ENCODE measurements at regions not wholly inside any gene's neighbourhood (a gene's known extent, or its start where the extent isn't known, plus 50 kb on each side); places are given as distances from the start of the nearest gene placed in this dataset.

GRCh38 chr3:145118303-145118702 is 1042.7 kb downstream of the PLOD2 start:
- TF ChIP-seq CTCF (IDR thresholded peaks at IDR 0.05), result no peak
- Mint-ChIP-seq H3K4me1 (ENCODE audit: low read depth) (no peaks in the 10 kb centered on the region), H3K27me3 (ENCODE audit: insufficient read depth) (no peaks in the 10 kb centered on the region), H3K36me3 (ENCODE audit: low read depth) (no peaks in the 10 kb centered on the region; the same call in 1 of the 2 replicates), H3K9me3 (peaks cover 55% of the 10 kb centered on the region), H3K4me3 (no peak overlapping the region), H3K27ac (no peak overlapping the region)
- DNase-seq, result no peak

- Mint-ChIP-seq H3K4me3 (no peak overlapping the region), H3K9me3 (peaks cover 9% of the 10 kb centered on the region), H3K27ac (no peak overlapping the region), H3K4me1 (ENCODE audit: low read depth) (no peaks in the 10 kb centered on the region), H3K27me3 (ENCODE audit: insufficient read depth) (no peaks in the 10 kb centered on the region), H3K36me3 (ENCODE audit: low read depth) (no peaks in the 10 kb centered on the region)
- no peak for TF ChIP-seq CTCF (IDR thresholded peaks at IDR 0.05)
- no peak for DNase-seq
Measured at GRCh38 chr3:145124900-145125678, 1035.9 kb downstream of the PLOD2 start.

- Mint-ChIP-seq H3K4me3 (no peak overlapping the region), H3K27me3 (ENCODE audit: insufficient read depth) (no peaks in the 10 kb centered on the region)
- no peak for TF ChIP-seq CTCF (IDR thresholded peaks at IDR 0.05)
Measured at GRCh38 chr3:145133281-145133680, 1027.7 kb downstream of the PLOD2 start.

GRCh38 chr3:145134738-145135137 is 1026.2 kb downstream of the PLOD2 start:
- Mint-ChIP-seq H3K9me3 (no peaks in the 10 kb centered on the region), H3K36me3 (ENCODE audit: low read depth) (no peaks in the 10 kb centered on the region), H3K27me3 (ENCODE audit: insufficient read depth) (no peaks in the 10 kb centered on the region), H3K27ac (no peak overlapping the region), H3K4me1 (ENCODE audit: low read depth) (no peaks in the 10 kb centered on the region), H3K4me3 (no peak overlapping the region)
- no peak for DNase-seq
- no peak for TF ChIP-seq CTCF (IDR thresholded peaks at IDR 0.05)

More at GRCh38 chr3:145133281-145133680, 1027.7 kb downstream of the PLOD2 start:
- H3K9me3 Mint-ChIP-seq, result no peaks in the 10 kb centered on the region
- H3K27ac Mint-ChIP-seq, result no peak overlapping the region
- H3K36me3 Mint-ChIP-seq (ENCODE audit: low read depth), result no peaks in the 10 kb centered on the region
- DNase-seq, result no peak
- no peaks in the 10 kb centered on the region for H3K4me1 Mint-ChIP-seq (ENCODE audit: low read depth)

GRCh38 chr3:145144361-145144760 is 1016.6 kb downstream of the PLOD2 start:
- H3K27ac Mint-ChIP-seq, result no peak overlapping the region
- no peak overlapping the region for H3K4me3 Mint-ChIP-seq
- no peaks in the 10 kb centered on the region for H3K27me3 Mint-ChIP-seq (ENCODE audit: insufficient read depth)
- peaks cover 26% of the 10 kb centered on the region for H3K9me3 Mint-ChIP-seq
- DNase-seq, result no peak
- no peak for TF ChIP-seq CTCF (IDR thresholded peaks at IDR 0.05)
- no peaks in the 10 kb centered on the region for H3K4me1 Mint-ChIP-seq (ENCODE audit: low read depth)
- H3K36me3 Mint-ChIP-seq (ENCODE audit: low read depth), result no peaks in the 10 kb centered on the region
